H9 (cell line): ENCODE measurements at regions not wholly inside any gene's neighbourhood (a gene's known extent, or its start where the extent isn't known, plus 50 kb on each side); places are given as distances from the start of the nearest gene placed in this dataset.

ENCODE experiments used
- DNase-seq: peaks from one replicate; pipeline ENCODE4 v3.0.0-alpha.2; 2017
- H2AFZ ChIP-seq: one replicate; pipeline ENCODE4 v1.6.1; 2013; ENCODE audit warnings: mild to moderate bottlenecking, low read length, control low read depth, moderate library complexity
- H2AK5ac ChIP-seq: 2 replicates; pipeline ENCODE4 v1.6.1; 2013; ENCODE audit warnings: low read length, control low read depth, mixed read lengths; ENCODE audit not compliant: insufficient read length
- H2BK120ac ChIP-seq: one replicate; pipeline ENCODE4 v1.6.1; 2013; ENCODE audit warnings: low read depth, mild to moderate bottlenecking, low read length, control low read depth, inconsistent platforms; ENCODE audit not compliant: poor library complexity, severe bottlenecking
- H2BK12ac ChIP-seq: 2 replicates; pipeline ENCODE4 v1.6.1; 2013; ENCODE audit warnings: low read length, control low read depth, mixed read lengths, low read depth; ENCODE audit not compliant: insufficient read length
- H2BK15ac ChIP-seq: 2 replicates; pipeline ENCODE4 v1.6.1; 2013; ENCODE audit warnings: low read depth, low read length, control low read depth
- H2BK20ac ChIP-seq: one replicate; pipeline ENCODE4 v1.6.1; 2013; ENCODE audit warnings: low read depth, mild to moderate bottlenecking, low read length, control low read depth, inconsistent platforms; ENCODE audit not compliant: poor library complexity, severe bottlenecking
- H2BK5ac ChIP-seq: 2 replicates; pipeline ENCODE4 v1.6.1; 2013; ENCODE audit warnings: low read length, control low read depth, mixed read lengths; ENCODE audit not compliant: insufficient read length
- H3K14ac ChIP-seq: 2 replicates; pipeline ENCODE4 v1.6.1; 2013; ENCODE audit warnings: low read length, control low read depth; ENCODE audit not compliant: insufficient read depth
- H3K18ac ChIP-seq: 2 replicates; pipeline ENCODE4 v1.6.1; 2013; ENCODE audit warnings: low read depth, mild to moderate bottlenecking, mixed read lengths, low read length, control low read depth; ENCODE audit not compliant: insufficient read length
- H3K23ac ChIP-seq: 2 replicates; pipeline ENCODE4 v1.6.1; 2013; ENCODE audit warnings: low read length, control low read depth, mixed read lengths, low read depth; ENCODE audit not compliant: insufficient read length
- H3K23me2 ChIP-seq: 2 replicates; pipeline ENCODE4 v1.6.1; 2013; ENCODE audit warnings: low read depth, mild to moderate bottlenecking, mixed read lengths, low read length, control low read depth; ENCODE audit not compliant: insufficient read length, poor library complexity, severe bottlenecking
- H3K27ac ChIP-seq: 2 replicates; pipeline ENCODE4 v1.5.1; 2013; ENCODE audit warnings: low read length, control low read depth, mixed read lengths, low read depth; ENCODE audit not compliant: insufficient read length
- H3K27me3 ChIP-seq: 2 replicates; pipeline ENCODE4 v1.6.1; 2013; ENCODE audit warnings: low read length, control low read depth, inconsistent platforms; ENCODE audit not compliant: insufficient read depth
- H3K4ac ChIP-seq: 2 replicates; pipeline ENCODE4 v1.6.1; 2013; ENCODE audit warnings: low read depth, mild to moderate bottlenecking, control low read depth, inconsistent platforms, low read length, moderate library complexity
- H3K4me1 ChIP-seq: 2 replicates; pipeline ENCODE4 v1.6.1; 2013; ENCODE audit warnings: low read length, control low read depth, inconsistent platforms; ENCODE audit not compliant: insufficient read depth
- H3K4me2 ChIP-seq: 2 replicates; pipeline ENCODE4 v1.6.1; 2013; ENCODE audit warnings: low read length, control low read depth, mixed read lengths; ENCODE audit not compliant: insufficient read length, insufficient read depth
- H3K56ac ChIP-seq: 2 replicates; pipeline ENCODE4 v1.6.1; 2013; ENCODE audit warnings: low read depth, mild to moderate bottlenecking, mixed read lengths, low read length, control low read depth; ENCODE audit not compliant: insufficient read length
- H3K79me1 ChIP-seq: 2 replicates; pipeline ENCODE4 v1.6.1; 2013; ENCODE audit warnings: low read depth, mild to moderate bottlenecking, moderate library complexity, low read length, control low read depth, inconsistent platforms; ENCODE audit not compliant: insufficient read depth, poor library complexity, severe bottlenecking
- H3K79me2 ChIP-seq: 2 replicates; pipeline ENCODE4 v1.6.1; 2013; ENCODE audit warnings: low read length, control low read depth, inconsistent platforms; ENCODE audit not compliant: insufficient read depth
- H3K9ac ChIP-seq: 2 replicates; pipeline ENCODE4 v1.6.1; 2013; ENCODE audit warnings: low read length, control low read depth, mixed read lengths; ENCODE audit not compliant: insufficient read length; ENCODE audit errors: extremely low read depth
- H3K9me3 ChIP-seq: one replicate; pipeline ENCODE4 v1.6.1; 2013; ENCODE audit warnings: low read depth, low read length, inconsistent platforms; ENCODE audit not compliant: control insufficient read depth
- H3T11ph ChIP-seq: one replicate; pipeline ENCODE4 v1.6.1; 2013; ENCODE audit warnings: mild to moderate bottlenecking, low read length, control low read depth, inconsistent platforms
- H4K20me1 ChIP-seq: one replicate; pipeline ENCODE4 v1.6.1; 2013; ENCODE audit not compliant: control insufficient read depth, insufficient read length, insufficient read depth
- H4K5ac ChIP-seq: 2 replicates; pipeline ENCODE4 v1.6.1; 2013; ENCODE audit warnings: low read depth, mild to moderate bottlenecking, mixed read lengths, low read length, control low read depth; ENCODE audit not compliant: insufficient read length
- H4K8ac ChIP-seq: replicated peaks from 2 replicates; pipeline ENCODE4 v1.6.1; 2013; ENCODE audit warnings: low read length, control low read depth, mixed read lengths, low read depth; ENCODE audit not compliant: insufficient read length
- H4K91ac ChIP-seq: 2 replicates; pipeline ENCODE4 v1.6.1; 2013; ENCODE audit warnings: low read depth, mild to moderate bottlenecking, moderate library complexity, mixed read lengths, low read length, control low read depth; ENCODE audit not compliant: insufficient read length
- H3K27ac Mint-ChIP-seq, 3 experiments: 2 replicates in 2 of 3; 3 replicates in 1 of 3; pipeline ENCODE4 v1.8.0; 2020 to 2021; ENCODE audit warnings: mixed read lengths in 3 of 3, mild to moderate bottlenecking in 1 of 3, moderate library complexity in 1 of 3
- H3K27me3 Mint-ChIP-seq: 2 replicates; pipeline ENCODE4 v1.8.0; 2021; ENCODE audit warnings: low read depth, mild to moderate bottlenecking, moderate library complexity, mixed read lengths
- H3K36me3 Mint-ChIP-seq, 3 experiments: 2 replicates in 2 of 3; 3 replicates in 1 of 3; pipeline ENCODE4 v1.8.0; 2020 to 2021; ENCODE audit warnings: low read depth in 3 of 3, mixed read lengths in 3 of 3; ENCODE audit not compliant: insufficient read depth in 1 of 3
- H3K4me1 Mint-ChIP-seq, 2 experiments: 2 replicates each; pipeline ENCODE4 v1.8.0; 2020; ENCODE audit warnings: mixed read lengths in 2 of 2
- H3K4me3 Mint-ChIP-seq, 2 experiments: 2 replicates in 1 of 2; 3 replicates in 1 of 2; pipeline ENCODE4 v1.8.0; 2020 to 2021; ENCODE audit warnings: mild to moderate bottlenecking in 2 of 2, mixed read lengths in 2 of 2, moderate library complexity in 1 of 2
- H3K9me3 Mint-ChIP-seq, 2 experiments: 2 replicates in 1 of 2; 3 replicates in 1 of 2; pipeline ENCODE4 v1.8.0; 2020; ENCODE audit warnings: mild to moderate bottlenecking in 2 of 2, mixed read lengths in 2 of 2, moderate library complexity in 1 of 2
- WGBS: extraction: QIAGEN DNeasy Blood & Tissue Kit; methylation state at CpG from one replicate; pipeline ENCODE4 v1.1.7; 2013; ENCODE audit warnings: missing lambda C conversion rate, low lambda C conversion rate, mixed read lengths; ENCODE audit not compliant: insufficient read length; ENCODE audit errors: extremely low coverage; 5-methylcytosine and 5-hydroxymethylcytosine counted together
- TF ChIP-seq, protein P1 (sequence below): fragments of 200-600 bp; sonication (generic); conservative IDR thresholded peaks from 3 replicates; pipeline ENCODE4 v1.8.0; 2021; ENCODE audit warnings: antibody characterized with exemption, mild to moderate bottlenecking

DNA sequence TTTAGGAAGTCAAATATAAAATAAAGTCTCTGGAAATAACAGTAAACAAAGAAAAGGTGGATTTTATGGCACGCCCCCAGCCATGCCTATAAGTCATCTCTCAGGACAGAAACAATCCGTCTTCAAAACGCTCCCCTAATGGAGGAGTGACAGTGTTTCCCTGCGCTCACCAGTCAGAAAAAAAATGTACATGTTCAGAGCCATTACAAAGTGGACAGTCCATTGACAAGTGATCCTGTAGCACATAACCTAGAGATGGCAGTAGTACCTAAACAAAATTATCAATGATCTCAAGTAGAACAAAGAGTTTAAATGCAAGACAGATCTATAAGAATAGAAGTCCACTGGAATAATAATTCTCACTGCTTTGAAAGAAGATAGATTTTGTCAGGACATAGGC is 891.7 kb upstream of the MIR17HG start:
- Histone ChIP-seq H3K18ac (no peak overlapping the region), H2BK12ac (no peak overlapping the region), H3K4ac (no peak overlapping the region), H3K79me2 (no peaks in the 10 kb centered on the region), H4K20me1 (no peaks in the 10 kb centered on the region), H3K23ac (no peak overlapping the region), H3K27me3 (no peaks in the 10 kb centered on the region), H2BK120ac (no peak overlapping the region), H4K91ac (no peak overlapping the region), H4K8ac (no peak overlapping the region), H2AK5ac (no peak overlapping the region), H4K5ac (no peak overlapping the region), H3K4me2 (no peak overlapping the region), H3K79me1 (no peaks in the 10 kb centered on the region), H3T11ph (no peak overlapping the region), H3K9me3 (no peaks in the 10 kb centered on the region), H2AFZ (no peak overlapping the region), H3K23me2 (no peaks in the 10 kb centered on the region), H3K27ac (no peak overlapping the region), H2BK20ac (no peak overlapping the region), H2BK5ac (no peak overlapping the region), H2BK15ac (no peak overlapping the region), H3K14ac (no peak overlapping the region), H3K56ac (no peak overlapping the region), H3K9ac (no peak overlapping the region), H3K4me1 (no peaks in the 10 kb centered on the region)
- no peaks in the 10 kb centered on the region for H3K4me1 Mint-ChIP-seq
- no peaks in the 10 kb centered on the region for H3K27me3 Mint-ChIP-seq
- no peak for DNase-seq
- no peaks in the 10 kb centered on the region; a peak in 1 of 5 replicates for H3K9me3 Mint-ChIP-seq
- no peak overlapping the region for H3K27ac Mint-ChIP-seq
- H3K36me3 Mint-ChIP-seq, result no peaks in the 10 kb centered on the region; a peak in 1 of 7 replicates
- TF ChIP-seq, protein P1, sequence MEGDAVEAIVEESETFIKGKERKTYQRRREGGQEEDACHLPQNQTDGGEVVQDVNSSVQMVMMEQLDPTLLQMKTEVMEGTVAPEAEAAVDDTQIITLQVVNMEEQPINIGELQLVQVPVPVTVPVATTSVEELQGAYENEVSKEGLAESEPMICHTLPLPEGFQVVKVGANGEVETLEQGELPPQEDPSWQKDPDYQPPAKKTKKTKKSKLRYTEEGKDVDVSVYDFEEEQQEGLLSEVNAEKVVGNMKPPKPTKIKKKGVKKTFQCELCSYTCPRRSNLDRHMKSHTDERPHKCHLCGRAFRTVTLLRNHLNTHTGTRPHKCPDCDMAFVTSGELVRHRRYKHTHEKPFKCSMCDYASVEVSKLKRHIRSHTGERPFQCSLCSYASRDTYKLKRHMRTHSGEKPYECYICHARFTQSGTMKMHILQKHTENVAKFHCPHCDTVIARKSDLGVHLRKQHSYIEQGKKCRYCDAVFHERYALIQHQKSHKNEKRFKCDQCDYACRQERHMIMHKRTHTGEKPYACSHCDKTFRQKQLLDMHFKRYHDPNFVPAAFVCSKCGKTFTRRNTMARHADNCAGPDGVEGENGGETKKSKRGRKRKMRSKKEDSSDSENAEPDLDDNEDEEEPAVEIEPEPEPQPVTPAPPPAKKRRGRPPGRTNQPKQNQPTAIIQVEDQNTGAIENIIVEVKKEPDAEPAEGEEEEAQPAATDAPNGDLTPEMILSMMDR, result no peak
- WGBS, result no CpG with 5 or more reads among the region's 4 CpGs
- H3K4me3 Mint-ChIP-seq, result no peak overlapping the region
